PFSK-1 (cell line): ENCODE measurements at regions not wholly inside any gene's neighbourhood (a gene's known extent, or its start where the extent isn't known, plus 50 kb on each side); places are given as distances from the start of the nearest gene placed in this dataset.

ENCODE experiments used
- POLR2AphosphoS5 ChIP-seq: IDR thresholded peaks from 2 replicates; pipeline ENCODE4 v1.6.1; 2012; ENCODE audit warnings: low read depth, mild to moderate bottlenecking, control low read depth, low read length, moderate library complexity
- SIN3A ChIP-seq: IDR thresholded peaks from 2 replicates; pipeline ENCODE4 v1.6.1; 2012; ENCODE audit warnings: mild to moderate bottlenecking, low read length, moderate library complexity, borderline replicate concordance; ENCODE audit not compliant: insufficient read depth
- TAF1 ChIP-seq: IDR thresholded peaks from 2 replicates; pipeline ENCODE4 v1.6.1; 2012; ENCODE audit warnings: low read length, control low read depth, borderline replicate concordance; ENCODE audit not compliant: insufficient read depth
- TF ChIP-seq, protein P1 (sequence below), 2 experiments: IDR thresholded peaks; 2 replicates each; pipeline versions ENCODE4 v1.6.1 to v1.8.0; 2011 to 2012; ENCODE audit warnings: low read depth in 2 of 2, low read length in 2 of 2, control low read depth in 1 of 2, inconsistent platforms in 1 of 2, mild to moderate bottlenecking in 1 of 2, moderate library complexity in 1 of 2; ENCODE audit not compliant: insufficient read depth in 1 of 2

DNA sequence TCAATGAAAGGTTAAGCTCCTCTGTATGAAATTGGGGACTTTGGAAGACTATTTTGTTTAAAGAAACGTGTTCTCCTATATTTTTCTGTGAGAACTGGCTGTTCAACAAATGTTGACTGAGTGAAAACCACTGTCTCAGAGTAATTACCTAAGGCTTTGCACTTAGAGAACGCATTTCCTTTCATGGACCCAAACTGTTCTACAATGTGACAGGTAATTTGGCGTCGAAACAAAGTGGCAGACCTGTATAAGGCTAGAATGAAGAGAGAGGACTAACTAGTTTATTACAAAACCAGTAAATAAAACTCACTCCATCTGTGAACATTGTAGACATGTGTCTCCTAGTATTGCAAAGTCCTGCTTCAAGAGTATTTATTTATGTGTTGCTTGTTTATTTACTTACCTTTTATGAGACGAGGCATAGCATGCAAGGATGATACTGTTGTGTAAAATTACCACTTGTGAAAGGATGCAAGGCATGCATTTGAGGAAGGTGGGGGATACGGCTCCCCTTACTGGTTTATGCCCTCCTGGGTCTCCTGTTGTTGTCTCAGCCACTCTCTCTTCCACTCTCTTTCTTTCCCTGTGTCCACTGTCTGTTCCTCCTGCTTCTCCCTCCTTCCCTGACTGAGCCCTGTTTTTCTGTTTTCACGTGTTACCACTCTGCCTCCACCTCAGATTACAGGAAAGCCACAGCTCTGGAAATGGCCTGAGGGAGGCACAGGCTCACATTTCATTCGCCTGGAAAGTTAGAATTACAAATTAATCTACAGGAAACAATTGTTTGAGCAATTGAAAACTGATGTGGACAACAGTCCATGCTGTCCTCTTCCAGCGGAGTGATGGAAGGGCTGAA is 444.0 kb upstream of the ZNF608 start:
- TF ChIP-seq, protein P1, sequence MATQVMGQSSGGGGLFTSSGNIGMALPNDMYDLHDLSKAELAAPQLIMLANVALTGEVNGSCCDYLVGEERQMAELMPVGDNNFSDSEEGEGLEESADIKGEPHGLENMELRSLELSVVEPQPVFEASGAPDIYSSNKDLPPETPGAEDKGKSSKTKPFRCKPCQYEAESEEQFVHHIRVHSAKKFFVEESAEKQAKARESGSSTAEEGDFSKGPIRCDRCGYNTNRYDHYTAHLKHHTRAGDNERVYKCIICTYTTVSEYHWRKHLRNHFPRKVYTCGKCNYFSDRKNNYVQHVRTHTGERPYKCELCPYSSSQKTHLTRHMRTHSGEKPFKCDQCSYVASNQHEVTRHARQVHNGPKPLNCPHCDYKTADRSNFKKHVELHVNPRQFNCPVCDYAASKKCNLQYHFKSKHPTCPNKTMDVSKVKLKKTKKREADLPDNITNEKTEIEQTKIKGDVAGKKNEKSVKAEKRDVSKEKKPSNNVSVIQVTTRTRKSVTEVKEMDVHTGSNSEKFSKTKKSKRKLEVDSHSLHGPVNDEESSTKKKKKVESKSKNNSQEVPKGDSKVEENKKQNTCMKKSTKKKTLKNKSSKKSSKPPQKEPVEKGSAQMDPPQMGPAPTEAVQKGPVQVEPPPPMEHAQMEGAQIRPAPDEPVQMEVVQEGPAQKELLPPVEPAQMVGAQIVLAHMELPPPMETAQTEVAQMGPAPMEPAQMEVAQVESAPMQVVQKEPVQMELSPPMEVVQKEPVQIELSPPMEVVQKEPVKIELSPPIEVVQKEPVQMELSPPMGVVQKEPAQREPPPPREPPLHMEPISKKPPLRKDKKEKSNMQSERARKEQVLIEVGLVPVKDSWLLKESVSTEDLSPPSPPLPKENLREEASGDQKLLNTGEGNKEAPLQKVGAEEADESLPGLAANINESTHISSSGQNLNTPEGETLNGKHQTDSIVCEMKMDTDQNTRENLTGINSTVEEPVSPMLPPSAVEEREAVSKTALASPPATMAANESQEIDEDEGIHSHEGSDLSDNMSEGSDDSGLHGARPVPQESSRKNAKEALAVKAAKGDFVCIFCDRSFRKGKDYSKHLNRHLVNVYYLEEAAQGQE (IDR thresholded peaks at IDR 0.05; ENCODE audit: insufficient read depth in 1 of 2, low read depth in 2 of 2, low read length in 2 of 2) = peak in 1 of 2 experiments; percentile 66; a peak in 1 of 4 replicates
- TF ChIP-seq POLR2AphosphoS5 (0 out of 2 replicates have a peak, but pooled peaks have one; percentile 39), SIN3A (0 out of 2 replicates have a peak, but pooled peaks have one; percentile 48), TAF1 (no peak)
